ENCODE measurements at regions not wholly inside any gene's neighbourhood (a gene's known extent, or its start where the extent isn't known, plus 50 kb on each side); places are given as distances from the start of the nearest gene placed in this dataset.

- no peak for TF ChIP-seq ZNF8 (CRISPR knock-in tag; IDR thresholded peaks at IDR 0.05)
- no peak for TF ChIP-seq PATZ1 (CRISPR knock-in tag; IDR thresholded peaks at IDR 0.05; ENCODE audit: borderline replicate concordance)
- no peak for TF ChIP-seq POU6F1 (CRISPR knock-in tag; IDR thresholded peaks at IDR 0.05; ENCODE audit: borderline replicate concordance, low read depth)
- no peak for TF ChIP-seq OSR1 (CRISPR knock-in tag; IDR thresholded peaks at IDR 0.05)
- TF ChIP-seq CREB5 (CRISPR knock-in tag; IDR thresholded peaks at IDR 0.05; ENCODE audit: low read depth): no peak
- no peak for TF ChIP-seq ZNF70 (CRISPR knock-in tag; IDR thresholded peaks at IDR 0.05)
- no peak for TF ChIP-seq TCF4 (CRISPR knock-in tag; IDR thresholded peaks at IDR 0.05; ENCODE audit: borderline replicate concordance)
- TF ChIP-seq GLIS3 (CRISPR knock-in tag; IDR thresholded peaks at IDR 0.05): no peak
- TF ChIP-seq ARNTL (CRISPR knock-in tag; IDR thresholded peaks at IDR 0.05; ENCODE audit: borderline replicate concordance, low read depth): no peak
- TF ChIP-seq RARB (CRISPR knock-in tag; IDR thresholded peaks at IDR 0.05): no peak
- TF ChIP-seq CSDC2 (CRISPR knock-in tag; IDR thresholded peaks at IDR 0.05): no peak
- no peak for TF ChIP-seq ZNF565 (CRISPR knock-in tag; conservative IDR thresholded peaks at IDR 0.05; ENCODE audit: low read depth)
- TF ChIP-seq TOX (CRISPR knock-in tag; IDR thresholded peaks at IDR 0.05; ENCODE audit: borderline replicate concordance): no peak
Measured at GRCh38 chr5:175388531-175388930, 55.5 kb downstream of the DRD1 start.
